Activated T-cell treated with anti-CD3 and anti-CD28 coated beads, Interleukin-2, amount 50 U/mL, for 72 hours (primary cell): ENCODE measurements at regions not wholly inside any gene's neighbourhood (a gene's known extent, or its start where the extent isn't known, plus 50 kb on each side); places are given as distances from the start of the nearest gene placed in this dataset.

Experiments
- ATAC-seq, 2 donors: fragments of 150-1000 bp; cut with Tn5 transposase; replicated peaks in 1 of 2; 2 replicates each; pipeline ENCODE4 v1.10.0; 2021; ENCODE audit warnings: moderate library complexity in 2 of 2, mild to moderate bottlenecking in 1 of 2
- DNase-seq, 2 donors: peaks; one replicate each; pipeline ENCODE4 v3.0.0; 2021 to 2022; ENCODE audit warnings: mixed read lengths in 1 of 2
- H3K27ac Mint-ChIP-seq: one replicate; pipeline ENCODE4 v1.8.0; 2022; ENCODE audit warnings: mild to moderate bottlenecking, moderate library complexity, mixed read lengths
- H3K27me3 Mint-ChIP-seq: one replicate; pipeline ENCODE4 v1.8.0; 2022; ENCODE audit warnings: low read depth, mixed read lengths
- H3K36me3 Mint-ChIP-seq, 2 donors: one replicate each; pipeline ENCODE4 v1.8.0; 2022; ENCODE audit warnings: mixed read lengths in 2 of 2, mild to moderate bottlenecking in 1 of 2; ENCODE audit not compliant: insufficient read depth in 2 of 2
- H3K4me1 Mint-ChIP-seq: one replicate; pipeline ENCODE4 v1.8.0; 2022; ENCODE audit warnings: low read depth, mixed read lengths
- H3K4me3 Mint-ChIP-seq, 2 donors: one replicate each; pipeline ENCODE4 v1.8.0; 2022; ENCODE audit warnings: mild to moderate bottlenecking in 2 of 2, mixed read lengths in 2 of 2, moderate library complexity in 2 of 2
- H3K9me3 Mint-ChIP-seq, 2 donors: one replicate each; pipeline ENCODE4 v1.8.0; 2022; ENCODE audit warnings: mixed read lengths in 2 of 2

DNA sequence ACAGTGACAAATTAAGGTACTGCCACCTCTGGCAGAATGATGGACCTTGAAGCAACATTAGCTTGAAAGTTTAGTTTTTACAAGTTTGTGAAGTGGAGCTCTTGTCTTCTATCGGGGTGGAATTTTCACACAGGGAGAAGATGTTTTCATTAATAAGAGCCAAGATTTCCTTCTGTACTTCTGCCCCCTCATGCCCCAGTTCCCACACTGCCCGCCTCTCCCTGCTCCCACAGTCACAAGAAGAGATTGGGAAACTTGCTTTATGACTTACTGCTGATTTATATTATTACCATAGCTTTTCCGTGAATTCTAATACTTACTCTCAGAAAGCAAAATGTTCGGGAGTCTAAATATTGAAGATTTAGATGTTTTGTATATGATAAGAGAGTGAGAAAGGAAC lies 539.8 kb upstream of the ARX start:
- H3K27ac Mint-ChIP-seq = no peak overlapping the region
- H3K4me1 Mint-ChIP-seq = no peaks in the 10 kb centered on the region
- no peaks in the 10 kb centered on the region for H3K27me3 Mint-ChIP-seq
- no peak overlapping the region for H3K4me3 Mint-ChIP-seq
- H3K9me3 Mint-ChIP-seq = peaks cover 0 to 2% of the 10 kb centered on the region in 2 donors
- no peaks in the 10 kb centered on the region for H3K36me3 Mint-ChIP-seq
- DNase-seq (no peak), ATAC-seq (no peak)

DNA sequence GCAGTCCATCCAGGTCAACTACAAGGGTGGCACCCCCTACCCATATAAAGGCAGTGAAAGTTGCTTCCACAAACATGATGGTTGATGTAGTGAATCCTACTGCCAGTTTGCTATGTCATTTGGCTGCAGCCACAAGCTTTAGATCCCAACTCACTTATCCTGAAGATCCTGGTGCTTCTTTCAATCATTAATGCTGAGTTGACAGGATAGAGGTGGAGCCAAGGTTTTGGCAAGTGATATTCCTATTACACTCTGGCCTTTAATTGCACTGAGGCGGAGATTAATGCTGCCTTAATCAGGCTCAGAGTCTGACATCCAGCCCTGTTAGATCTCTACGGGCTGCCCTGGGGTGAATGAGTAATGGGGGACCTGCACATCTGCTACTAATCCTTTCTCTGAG lies 542.4 kb upstream of the ARX start:
- ATAC-seq (no peak), DNase-seq (no peak)
- H3K36me3 Mint-ChIP-seq = no peaks in the 10 kb centered on the region
- H3K9me3 Mint-ChIP-seq = peaks cover 0 to 2% of the 10 kb centered on the region in 2 donors
- H3K27ac Mint-ChIP-seq = no peak overlapping the region
- no peak overlapping the region for H3K4me3 Mint-ChIP-seq
- H3K4me1 Mint-ChIP-seq = no peaks in the 10 kb centered on the region
- no peaks in the 10 kb centered on the region for H3K27me3 Mint-ChIP-seq

DNA sequence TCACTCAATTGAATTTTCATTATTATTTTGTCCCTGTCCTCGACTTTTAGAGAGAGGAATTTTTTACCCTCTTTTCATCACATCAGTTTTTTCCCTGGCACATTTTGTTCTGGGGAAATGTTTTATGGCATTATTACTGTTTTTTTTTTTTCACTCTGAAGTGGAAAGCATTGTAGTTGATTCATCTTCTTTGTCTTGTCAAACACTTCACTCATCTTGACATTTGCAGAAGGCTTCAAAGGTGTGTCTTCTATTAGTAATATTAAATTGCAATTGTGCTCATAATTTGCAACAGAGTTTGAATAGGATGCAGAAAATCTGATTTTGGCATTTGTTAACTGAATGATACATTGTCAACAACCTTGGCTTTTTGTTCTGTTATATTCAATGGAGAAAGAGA lies 545.4 kb upstream of the ARX start:
- Mint-ChIP-seq H3K36me3 (no peaks in the 10 kb centered on the region), H3K4me1 (no peaks in the 10 kb centered on the region), H3K27me3 (no peaks in the 10 kb centered on the region), H3K27ac (no peak overlapping the region), H3K9me3 (peaks cover 0 to 2% of the 10 kb centered on the region in 2 donors), H3K4me3 (no peak overlapping the region)
- no peak for DNase-seq
- ATAC-seq = no peak

DNA sequence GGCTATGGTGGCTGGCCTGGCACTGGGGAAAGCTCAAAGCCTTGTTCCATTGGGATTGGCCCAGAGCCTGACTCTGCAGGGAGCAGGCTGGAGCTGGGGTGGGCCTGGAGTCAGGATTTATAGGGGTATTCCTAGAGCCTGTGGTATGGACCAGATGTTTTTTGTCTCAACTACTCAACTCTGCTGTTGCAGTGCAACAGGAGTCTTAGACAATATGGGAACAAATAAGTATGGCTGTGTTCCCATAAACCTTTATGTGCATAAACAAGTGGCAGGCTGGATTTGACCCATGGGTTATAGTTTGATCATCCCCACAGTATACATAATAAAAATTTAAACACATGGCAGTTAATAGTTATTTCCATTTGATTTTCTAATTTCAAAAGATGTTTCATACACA lies 557.9 kb upstream of the ARX start:
- no peak overlapping the region for H3K27ac Mint-ChIP-seq
- no peaks in the 10 kb centered on the region for H3K4me1 Mint-ChIP-seq
- ATAC-seq (no peak), DNase-seq (no peak)
- H3K36me3 Mint-ChIP-seq = no peaks in the 10 kb centered on the region
- H3K9me3 Mint-ChIP-seq = peaks cover 0 to 9% of the 10 kb centered on the region in 2 donors
- no peak overlapping the region for H3K4me3 Mint-ChIP-seq
- peaks cover 6% of the 10 kb centered on the region for H3K27me3 Mint-ChIP-seq

DNA sequence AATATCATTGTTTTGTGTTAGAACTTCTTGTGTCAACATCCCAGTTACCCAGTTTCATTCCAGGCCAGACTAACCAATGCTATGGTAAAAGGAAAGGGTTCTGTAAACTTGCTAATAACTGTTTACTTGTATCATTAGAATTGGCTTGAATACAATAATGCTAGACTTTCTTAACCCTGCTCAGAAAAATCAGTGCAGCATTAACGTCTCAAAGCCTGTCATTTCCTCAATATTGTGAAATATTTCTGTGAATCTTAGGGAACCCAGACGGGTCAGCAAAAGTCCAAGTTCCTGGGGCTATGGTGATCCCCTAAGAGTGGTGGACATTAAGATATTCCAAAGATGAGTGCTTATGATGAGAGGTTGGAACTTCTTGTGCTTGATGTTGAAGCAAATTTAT lies 541.2 kb upstream of the MAGEB18 start:
- DNase-seq (no peak), ATAC-seq (no peak)
- H3K9me3 Mint-ChIP-seq = peaks cover 0 to 6% of the 10 kb centered on the region in 2 donors
- H3K4me3 Mint-ChIP-seq = no peak overlapping the region
- no peaks in the 10 kb centered on the region for H3K4me1 Mint-ChIP-seq
- no peaks in the 10 kb centered on the region for H3K27me3 Mint-ChIP-seq
- no peaks in the 10 kb centered on the region for H3K36me3 Mint-ChIP-seq
- H3K27ac Mint-ChIP-seq = no peak overlapping the region

DNA sequence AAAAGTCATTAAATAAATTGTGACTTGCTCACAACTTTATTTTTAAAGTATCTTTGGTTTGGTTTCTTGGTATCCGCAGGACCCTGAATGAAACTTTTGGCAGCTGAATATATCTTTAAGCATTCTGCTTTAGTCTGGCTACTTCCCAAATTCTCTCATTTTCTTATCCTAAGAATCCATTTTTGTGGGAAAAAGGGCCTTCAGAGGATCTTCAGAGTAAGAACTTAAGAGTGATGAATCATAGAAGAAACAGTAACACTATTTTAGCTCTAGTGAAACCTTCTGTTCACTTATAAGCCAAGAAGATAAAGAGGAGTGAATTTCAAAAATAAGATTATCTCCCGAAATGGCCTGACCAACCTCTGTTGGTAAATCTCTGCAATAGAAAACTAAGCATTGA lies 540.6 kb upstream of the MAGEB18 start:
- no peak for DNase-seq
- no peak for ATAC-seq
- Mint-ChIP-seq H3K27ac (no peak overlapping the region), H3K9me3 (peaks cover 0 to 6% of the 10 kb centered on the region in 2 donors), H3K4me1 (no peaks in the 10 kb centered on the region), H3K27me3 (no peaks in the 10 kb centered on the region), H3K4me3 (no peak overlapping the region), H3K36me3 (no peaks in the 10 kb centered on the region)

DNA sequence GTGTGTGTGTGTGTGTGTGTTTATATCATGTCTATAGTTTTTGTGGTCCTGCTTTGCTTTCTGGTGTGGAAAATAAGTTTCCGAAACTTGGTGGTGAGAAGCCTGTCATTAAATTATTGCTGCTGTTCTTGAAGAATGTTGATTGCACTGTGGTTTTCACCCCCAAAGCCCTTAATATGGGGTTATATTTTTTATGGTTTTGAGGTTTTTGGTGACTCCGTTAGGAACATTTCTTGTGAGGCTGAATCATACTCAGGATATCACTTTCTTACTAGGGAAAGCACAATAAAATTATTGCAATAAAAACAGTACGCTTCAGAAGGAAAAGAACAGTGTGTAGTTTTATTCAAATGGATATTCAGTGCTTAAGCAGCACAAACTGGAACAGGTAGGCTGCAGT lies 539.1 kb upstream of the MAGEB18 start:
- ATAC-seq (no peak), DNase-seq (no peak)
- Mint-ChIP-seq H3K4me1 (no peaks in the 10 kb centered on the region), H3K9me3 (peaks cover 0 to 10% of the 10 kb centered on the region in 2 donors), H3K36me3 (no peaks in the 10 kb centered on the region), H3K4me3 (no peak overlapping the region), H3K27ac (no peak overlapping the region), H3K27me3 (no peaks in the 10 kb centered on the region)

DNA sequence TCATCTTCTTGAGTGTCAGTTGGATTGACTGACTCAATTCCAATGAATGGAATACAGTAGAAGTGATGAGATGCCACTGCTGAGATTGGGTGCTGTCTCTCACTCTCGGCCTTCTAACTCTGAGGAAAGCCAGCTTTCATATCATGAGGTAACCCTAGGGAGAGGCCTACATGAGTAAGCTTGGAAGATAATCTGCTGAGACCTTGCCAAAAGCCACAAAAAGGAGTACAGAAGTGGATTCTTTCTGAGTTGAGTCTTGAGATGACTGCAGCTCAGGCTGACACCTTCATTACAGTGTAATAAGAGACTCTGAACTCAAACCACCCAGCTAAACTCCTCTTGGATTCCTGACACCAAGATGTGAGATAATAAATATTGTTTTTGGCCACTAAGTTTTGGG lies 537.4 kb upstream of the MAGEB18 start:
- no peak for DNase-seq
- Mint-ChIP-seq H3K36me3 (no peaks in the 10 kb centered on the region), H3K4me1 (no peaks in the 10 kb centered on the region), H3K27ac (no peak overlapping the region), H3K4me3 (no peak overlapping the region), H3K9me3 (peaks cover 0 to 14% of the 10 kb centered on the region in 2 donors), H3K27me3 (no peaks in the 10 kb centered on the region)
- ATAC-seq = no peak

DNA sequence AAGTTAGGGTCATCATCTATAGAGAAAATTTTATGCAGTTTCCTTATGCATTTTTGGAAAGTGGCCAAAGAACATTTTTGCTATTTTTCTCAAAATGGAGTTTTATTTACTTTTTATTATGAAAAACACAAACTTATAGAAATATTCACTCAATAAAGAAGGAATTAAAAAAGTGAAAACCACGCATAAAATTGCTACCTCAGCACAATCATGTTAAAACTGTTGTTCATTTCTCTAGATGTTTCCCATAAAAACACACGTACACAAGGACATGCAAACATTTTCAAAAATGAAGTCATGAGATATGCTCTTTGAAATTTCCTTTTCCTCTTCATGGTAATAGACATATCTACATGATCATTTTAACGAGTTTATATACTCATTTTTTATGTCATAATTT lies 536.8 kb upstream of the MAGEB18 start:
- no peak for ATAC-seq
- Mint-ChIP-seq H3K4me1 (no peaks in the 10 kb centered on the region), H3K4me3 (no peak overlapping the region), H3K27ac (no peak overlapping the region), H3K36me3 (no peaks in the 10 kb centered on the region), H3K9me3 (peaks cover 0 to 13% of the 10 kb centered on the region in 2 donors), H3K27me3 (no peaks in the 10 kb centered on the region)
- DNase-seq = no peak

DNA sequence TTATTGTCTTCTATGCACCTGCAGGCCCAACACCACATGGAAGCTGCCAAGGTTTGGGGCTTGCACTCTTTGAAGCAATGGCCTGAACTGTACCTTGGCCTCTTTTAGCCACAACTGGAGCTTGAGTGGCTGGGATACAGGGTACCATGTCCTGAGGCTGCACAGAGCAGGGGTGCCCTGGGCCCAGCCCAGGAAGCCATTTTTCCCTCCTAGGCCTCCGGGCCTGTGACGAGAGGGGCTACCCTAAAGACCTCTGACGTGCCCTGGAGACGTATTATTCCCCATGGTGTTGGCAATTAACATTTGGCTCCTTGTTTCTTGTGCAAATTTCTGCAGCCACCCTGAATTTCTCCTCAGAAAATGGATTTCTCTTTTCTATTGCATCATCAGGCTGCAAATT lies 519.9 kb upstream of the MAGEB18 start:
- ATAC-seq (no peak), DNase-seq (no peak)
- no peaks in the 10 kb centered on the region for H3K4me1 Mint-ChIP-seq
- H3K9me3 Mint-ChIP-seq = no peaks in the 10 kb centered on the region
- no peak overlapping the region for H3K27ac Mint-ChIP-seq
- H3K27me3 Mint-ChIP-seq = no peaks in the 10 kb centered on the region
- H3K4me3 Mint-ChIP-seq = no peak overlapping the region
- no peaks in the 10 kb centered on the region for H3K36me3 Mint-ChIP-seq

DNA sequence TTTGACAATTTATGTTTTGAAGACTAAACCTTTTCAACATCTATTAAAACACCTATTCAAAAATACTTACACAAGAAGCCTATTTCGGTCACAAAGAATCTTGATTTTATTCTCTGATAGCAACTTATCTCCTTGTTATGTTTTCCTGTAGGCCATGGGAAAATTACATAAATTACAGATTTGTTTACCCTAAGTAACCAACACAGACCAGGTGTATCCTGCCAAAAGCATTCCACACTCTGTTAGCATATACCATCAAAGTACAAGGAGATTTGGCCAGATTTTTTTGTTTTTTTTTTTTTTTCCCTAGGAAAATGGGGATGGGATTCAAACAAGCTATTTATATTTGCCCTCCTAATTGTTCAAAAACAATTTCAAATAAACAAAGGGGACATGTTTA lies 497.9 kb upstream of the MAGEB18 start:
- ATAC-seq = no peak
- H3K36me3 Mint-ChIP-seq = peaks cover 0 to 2% of the 10 kb centered on the region in 2 donors
- H3K9me3 Mint-ChIP-seq = peaks cover under 1 to 4% of the 10 kb centered on the region in 2 donors
- no peaks in the 10 kb centered on the region for H3K4me1 Mint-ChIP-seq
- H3K4me3 Mint-ChIP-seq = no peak overlapping the region
- no peaks in the 10 kb centered on the region for H3K27me3 Mint-ChIP-seq
- no peak overlapping the region for H3K27ac Mint-ChIP-seq
- no peak for DNase-seq

DNA sequence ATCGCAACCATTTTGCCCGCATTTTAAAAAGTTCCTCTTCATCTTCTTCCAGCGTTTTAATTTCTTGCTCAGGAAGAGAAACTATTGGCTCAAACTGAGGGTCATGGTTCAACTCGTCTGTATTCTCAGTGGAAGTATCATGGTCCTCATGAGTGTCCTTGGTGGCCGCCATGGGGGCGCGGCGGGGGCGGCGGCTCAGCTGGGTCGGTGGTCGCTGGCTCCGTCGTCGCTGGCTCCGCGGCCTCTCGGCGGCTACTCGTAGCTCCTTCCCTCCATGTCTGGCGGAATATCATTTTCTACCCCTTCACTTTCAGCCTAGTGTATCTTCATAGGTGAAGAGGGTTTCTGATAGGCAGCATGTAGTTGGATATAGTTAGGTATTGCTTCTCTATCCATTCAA lies 492.0 kb upstream of the MAGEB18 start:
- H3K27me3 Mint-ChIP-seq = no peaks in the 10 kb centered on the region
- H3K36me3 Mint-ChIP-seq = peaks cover 0 to 2% of the 10 kb centered on the region in 2 donors
- ATAC-seq = no peak
- no peak overlapping the region for H3K4me3 Mint-ChIP-seq
- H3K4me1 Mint-ChIP-seq = no peaks in the 10 kb centered on the region
- H3K9me3 Mint-ChIP-seq = peaks cover 0 to 7% of the 10 kb centered on the region in 2 donors
- no peak for DNase-seq
- no peak overlapping the region for H3K27ac Mint-ChIP-seq

DNA sequence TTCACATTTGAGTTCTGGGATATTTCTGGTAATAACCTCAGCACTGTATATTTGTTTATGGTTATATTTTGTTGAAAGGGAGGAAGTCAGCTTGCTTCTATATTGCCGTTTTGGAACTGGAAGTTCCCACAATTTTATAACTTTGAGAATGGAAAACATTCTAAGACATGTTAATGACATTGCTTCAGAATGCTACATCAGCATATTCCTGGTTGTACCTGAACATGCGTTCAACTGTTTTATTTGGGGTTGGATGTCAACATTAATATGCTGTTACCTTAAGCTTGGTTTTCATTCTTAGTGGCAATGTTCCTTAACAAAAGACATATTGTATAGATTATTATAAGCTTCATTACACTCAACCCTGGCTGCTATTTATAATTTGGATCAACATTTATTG lies 489.4 kb upstream of the MAGEB18 start:
- DNase-seq = no peak
- no peak overlapping the region for H3K27ac Mint-ChIP-seq
- H3K4me3 Mint-ChIP-seq = no peak overlapping the region
- H3K9me3 Mint-ChIP-seq = peaks cover 0 to 3% of the 10 kb centered on the region in 2 donors
- no peak for ATAC-seq
- H3K27me3 Mint-ChIP-seq = no peaks in the 10 kb centered on the region
- no peaks in the 10 kb centered on the region for H3K36me3 Mint-ChIP-seq
- no peaks in the 10 kb centered on the region for H3K4me1 Mint-ChIP-seq

DNA sequence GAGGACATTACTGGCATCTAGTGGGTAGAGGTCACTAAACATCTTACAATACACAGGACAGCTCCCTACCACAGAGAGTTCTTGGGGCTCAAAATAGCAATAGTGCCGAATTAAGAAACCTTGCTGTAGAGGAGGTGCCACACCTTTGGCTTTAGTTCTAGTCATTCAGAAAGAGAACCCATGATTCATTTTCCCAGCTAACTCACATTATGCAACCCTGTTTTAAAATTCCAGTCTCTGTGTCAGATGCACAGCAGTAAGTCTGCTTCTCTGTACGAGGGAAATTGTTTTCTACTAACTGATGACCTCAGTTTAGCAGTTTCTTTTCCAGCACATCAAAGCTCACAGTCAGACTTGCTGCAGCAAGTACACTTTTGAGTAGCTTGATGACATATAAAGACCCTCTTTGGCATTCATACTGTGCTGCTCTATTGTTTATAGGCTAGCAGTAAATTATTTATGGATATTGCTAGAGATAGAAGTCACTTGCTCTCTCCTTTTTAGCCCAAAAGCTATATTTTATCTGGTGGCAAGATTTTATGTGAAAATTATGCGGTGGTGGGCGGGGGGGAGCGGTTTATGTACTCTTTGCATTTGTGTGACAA lies 487.8 kb upstream of the MAGEB18 start:
- Mint-ChIP-seq H3K9me3 (peaks cover 0 to 5% of the 10 kb centered on the region in 2 donors), H3K4me1 (no peaks in the 10 kb centered on the region), H3K27ac (no peak overlapping the region), H3K36me3 (peaks cover 0 to 1% of the 10 kb centered on the region in 2 donors), H3K27me3 (no peaks in the 10 kb centered on the region), H3K4me3 (no peak overlapping the region)
- ATAC-seq = no peak
- no peak for DNase-seq
